Right renal cortex interstitium (tissue), 3 donors: ENCODE measurements at regions not wholly inside any gene's neighbourhood (a gene's known extent, or its start where the extent isn't known, plus 50 kb on each side); places are given as distances from the start of the nearest gene placed in this dataset.

Experiments used
- DNase-seq, 3 donors: peaks; one replicate each; pipeline ENCODE4 v3.0.0-alpha.2; 2013; ENCODE audit warnings: low read depth in 3 of 3, low spot score in 2 of 3

DNA sequence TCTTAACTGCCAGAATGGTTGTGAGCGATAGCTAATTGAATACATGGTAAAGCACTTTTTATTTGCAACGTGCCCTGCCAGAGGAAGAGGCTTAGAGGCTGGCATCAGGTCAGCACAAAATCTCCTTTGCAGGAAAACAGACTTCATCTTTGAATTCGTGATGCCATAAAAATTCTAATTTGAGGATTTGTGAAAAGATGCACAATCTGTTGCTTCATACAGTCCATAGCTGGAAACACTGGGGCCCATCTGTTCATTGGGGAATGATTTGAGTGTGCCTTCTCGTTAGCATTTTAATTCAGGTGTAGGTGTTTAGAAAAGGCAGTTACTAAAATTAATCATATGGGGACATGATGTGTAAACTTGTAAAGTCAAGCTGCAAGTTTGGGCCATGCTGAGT, 876.0 kb downstream of the SLC4A3 start:
- no peak for DNase-seq

GRCh38 chr2:220504938-220505503, 877.6 kb downstream of the SLC4A3 start:
- DNase-seq = no peak

DNA sequence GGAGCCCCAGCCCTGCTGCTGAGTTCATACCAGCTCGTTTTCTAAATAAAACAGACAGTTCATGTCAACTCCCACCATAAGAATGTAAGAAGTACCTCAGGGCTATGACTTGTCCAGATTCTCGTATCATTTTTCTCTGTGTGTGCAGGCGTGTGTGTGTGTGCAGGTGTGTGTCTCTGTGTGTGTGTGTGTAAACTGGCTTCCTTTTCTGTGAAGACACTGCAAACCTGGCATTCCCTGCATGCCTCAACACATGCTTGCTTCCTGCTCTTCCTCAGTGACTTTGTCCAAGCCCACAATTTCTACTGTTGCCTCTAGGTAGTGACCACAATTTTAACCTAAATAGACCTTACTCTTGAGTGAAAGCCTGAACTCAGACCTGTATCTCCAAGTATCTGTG, 879.0 kb downstream of the SLC4A3 start:
- no peak for DNase-seq

GRCh38 chr2:220509096-220509757, 881.8 kb downstream of the SLC4A3 start:
- DNase-seq = no peak

- DNase-seq = no peak
Measured at GRCh38 chr2:220509966-220510365, 882.5 kb downstream of the SLC4A3 start.

GRCh38 chr2:220510668-220511067, 883.2 kb downstream of the SLC4A3 start:
- DNase-seq = no peak

GRCh38 chr2:220512419-220512818, 885.0 kb downstream of the SLC4A3 start:
- no peak for DNase-seq

- DNase-seq = no peak
Measured at GRCh38 chr2:220513573-220514288, 886.3 kb downstream of the SLC4A3 start.

DNA sequence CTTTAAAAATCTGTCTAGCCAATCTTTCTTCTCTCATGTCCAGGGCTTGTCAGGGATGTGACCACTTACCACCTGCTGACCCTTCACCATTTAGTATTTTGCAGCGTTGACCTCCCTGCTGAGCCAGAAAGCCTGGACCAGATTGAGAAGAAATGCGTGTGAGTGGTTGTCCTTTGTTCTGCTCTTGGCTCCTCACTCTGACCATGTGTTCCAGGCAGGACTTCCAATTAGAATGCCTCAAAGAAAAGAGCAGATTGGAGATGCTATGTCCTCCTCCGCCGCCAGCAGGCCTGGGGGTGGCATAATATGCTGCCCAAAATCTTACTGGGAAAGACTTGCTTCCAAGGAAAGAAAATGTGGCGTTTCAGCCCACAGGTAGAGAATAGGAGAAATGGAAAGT, 894.1 kb downstream of the SLC4A3 start:
- no peak for DNase-seq

DNA sequence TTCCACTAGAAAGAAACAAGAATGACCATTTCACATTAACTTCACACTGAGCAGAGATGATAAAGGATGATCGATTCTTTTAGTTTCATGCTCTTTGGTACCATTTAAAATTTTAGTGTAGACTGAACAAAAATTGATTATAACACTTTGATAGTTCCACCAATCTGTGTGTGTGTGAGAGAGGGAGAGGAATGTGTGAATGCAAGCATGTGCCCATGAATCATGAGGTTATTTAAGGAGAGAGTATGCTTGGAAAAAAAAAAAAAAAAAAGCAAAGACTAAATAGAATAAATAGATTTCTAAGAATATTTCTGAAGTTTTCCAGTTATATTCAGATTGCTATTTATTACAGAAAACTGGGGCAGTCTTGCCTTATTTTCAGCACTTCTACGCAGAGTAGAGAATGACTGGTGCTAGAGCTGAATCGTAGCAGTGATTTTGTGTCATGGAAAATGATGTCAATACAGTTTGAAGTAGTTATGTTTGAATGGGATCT, 900.8 kb downstream of the SLC4A3 start:
- DNase-seq = no peak

GRCh38 chr2:220531216-220531615, 903.8 kb downstream of the SLC4A3 start:
- no peak for DNase-seq

GRCh38 chr2:220533485-220533884, 906.1 kb downstream of the SLC4A3 start:
- no peak for DNase-seq

DNA sequence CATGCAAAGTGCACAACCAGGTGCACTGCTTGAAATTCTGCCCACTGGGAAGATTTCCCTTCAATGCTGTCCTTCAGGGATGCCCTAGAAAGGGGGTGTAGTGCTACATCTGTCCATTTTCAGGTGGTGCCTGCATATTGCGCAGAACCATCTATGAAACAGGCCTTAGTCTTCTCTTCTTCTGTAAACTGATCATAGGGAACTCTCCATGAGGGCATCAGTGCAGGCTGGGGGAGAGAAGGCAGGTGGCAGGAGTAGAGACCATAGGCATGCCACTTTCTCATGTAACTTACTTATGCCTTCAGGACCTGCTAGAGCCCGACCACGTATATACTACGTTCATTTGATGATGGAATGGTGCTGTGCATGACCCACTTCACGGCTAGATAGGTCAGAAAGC, 912.1 kb downstream of the SLC4A3 start:
- no peak for DNase-seq

GRCh38 chr2:220544049-220544448, 916.6 kb downstream of the SLC4A3 start:
- DNase-seq = no peak

GRCh38 chr2:220550995-220551700, 923.7 kb downstream of the SLC4A3 start:
- no peak for DNase-seq

DNA sequence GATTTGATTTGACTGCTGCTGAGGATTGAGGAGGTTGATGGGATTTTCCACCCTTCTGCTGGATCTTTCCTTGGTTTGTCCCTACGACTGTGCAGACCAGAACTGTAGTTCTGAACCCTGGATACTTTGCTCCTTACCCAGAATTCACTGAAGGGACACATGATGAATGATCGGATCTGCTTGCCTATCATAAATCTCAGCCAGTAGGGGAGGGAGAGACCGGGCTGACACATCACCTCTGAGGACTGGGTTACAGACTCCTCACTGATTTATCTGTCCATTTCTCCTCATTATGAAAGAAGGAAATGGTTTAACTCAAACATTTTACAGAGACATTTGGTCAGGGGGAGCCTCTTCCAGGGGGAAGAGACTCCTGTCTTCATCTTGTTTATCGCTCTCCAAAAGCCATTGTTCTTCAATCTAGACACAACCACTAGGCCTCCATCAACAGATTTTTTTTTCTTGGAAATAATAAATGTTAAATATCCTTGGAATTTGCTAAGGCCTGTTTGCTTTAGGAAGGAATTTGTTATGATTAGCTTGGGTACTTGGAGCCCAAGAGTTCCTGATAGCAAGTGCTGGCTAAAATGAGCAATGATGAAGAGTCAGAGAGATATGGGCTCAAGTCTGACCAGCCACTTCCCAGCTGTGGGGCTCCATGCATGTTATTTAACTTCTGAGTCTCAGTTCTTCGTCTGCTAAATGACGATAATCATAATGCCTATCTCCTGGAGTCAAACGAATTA, 925.5 kb downstream of the SLC4A3 start:
- DNase-seq = peak; percentile 10 to 13 (median 12)

GRCh38 chr2:220555961-220556630, 928.7 kb downstream of the SLC4A3 start:
- DNase-seq = no peak

GRCh38 chr2:220556658-220557057, 929.2 kb downstream of the SLC4A3 start:
- DNase-seq = no peak

DNA sequence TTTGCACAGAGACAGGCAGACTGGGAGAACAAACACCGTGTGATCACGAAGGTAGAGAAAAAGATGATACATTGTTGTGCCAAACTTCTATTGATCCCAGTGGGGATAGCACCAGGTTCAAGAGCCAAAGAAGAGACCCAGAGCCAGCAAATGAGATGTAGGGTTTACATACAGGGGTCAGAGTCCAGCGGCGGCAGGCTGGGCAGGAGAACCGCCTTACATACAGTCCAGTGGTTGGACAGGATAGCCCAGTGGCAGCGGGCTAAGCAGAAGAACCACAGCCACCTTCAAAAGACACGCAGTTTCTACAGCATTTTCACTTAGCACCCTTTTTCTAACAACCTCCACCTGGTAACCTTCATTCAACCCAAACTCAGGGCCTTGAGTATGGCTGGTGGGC, 932.8 kb downstream of the SLC4A3 start:
- no peak for DNase-seq
